COR-L47 (cell line): ENCODE measurements at regions not wholly inside any gene's neighbourhood (a gene's known extent, or its start where the extent isn't known, plus 50 kb on each side); places are given as distances from the start of the nearest gene placed in this dataset.

ENCODE experiments used
- DNase-seq: peaks from one replicate; lab custom pipeline; 2025; lab: John Stamatoyannopoulos, UW

DNA sequence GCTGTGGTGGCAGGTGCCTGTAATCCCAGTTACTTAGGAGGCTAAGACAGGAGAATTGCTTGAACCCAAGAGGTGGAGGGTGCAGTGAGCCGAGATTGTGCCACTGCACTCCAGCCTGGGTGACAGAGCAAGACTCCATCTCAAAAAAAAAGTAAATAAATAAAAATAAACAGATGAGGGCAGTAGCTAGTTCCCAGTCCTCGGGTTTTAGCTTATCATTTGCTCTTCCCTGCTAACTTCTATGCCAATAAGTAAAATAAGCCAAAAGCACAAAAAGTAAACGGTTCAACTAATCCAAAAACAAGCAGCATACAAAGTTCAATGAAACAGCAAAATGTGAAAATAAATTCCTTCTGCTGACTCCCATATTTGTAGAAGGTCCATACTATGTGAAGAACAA, 133.0 kb upstream of the TMCC3 start:
- DNase-seq, result no peak

DNA sequence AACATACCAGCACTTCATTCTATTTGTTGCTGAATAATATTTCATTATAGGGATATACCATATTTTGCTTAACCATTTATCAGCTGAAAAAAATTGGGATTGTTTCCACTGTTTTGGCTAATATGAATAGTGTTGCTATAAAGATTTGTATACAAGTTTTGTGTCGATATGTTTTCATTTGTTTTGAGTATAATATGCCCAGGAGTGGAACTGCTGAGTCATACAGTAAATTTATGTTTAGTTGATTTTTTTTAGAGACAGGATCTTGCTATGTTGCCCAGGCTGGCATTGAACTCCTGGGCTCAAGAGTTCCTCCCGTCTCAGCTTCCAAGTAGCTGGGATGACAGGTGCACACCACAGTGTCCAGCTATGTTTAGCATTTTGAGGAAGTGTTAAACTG, 131.5 kb upstream of the TMCC3 start:
- DNase-seq, result no peak

DNA sequence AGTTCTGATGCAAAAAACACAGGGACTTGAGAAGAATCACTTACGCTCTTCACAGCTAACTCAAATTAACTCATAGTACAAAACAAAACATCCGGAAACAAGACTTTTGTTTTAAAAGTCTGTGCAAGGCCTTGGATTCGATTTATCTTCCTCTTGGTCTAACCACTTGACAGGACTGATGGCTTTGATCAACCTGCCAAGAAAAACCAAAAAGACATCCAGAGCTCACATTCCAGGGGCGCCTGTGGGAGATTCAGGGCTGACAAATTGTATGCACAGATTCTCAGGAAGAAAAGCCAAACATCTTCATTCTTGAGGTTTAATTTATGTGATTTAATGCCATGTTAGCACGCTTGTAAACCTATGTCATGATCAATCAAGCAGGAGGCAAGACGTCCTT, 129.1 kb upstream of the TMCC3 start:
- no peak for DNase-seq

DNA sequence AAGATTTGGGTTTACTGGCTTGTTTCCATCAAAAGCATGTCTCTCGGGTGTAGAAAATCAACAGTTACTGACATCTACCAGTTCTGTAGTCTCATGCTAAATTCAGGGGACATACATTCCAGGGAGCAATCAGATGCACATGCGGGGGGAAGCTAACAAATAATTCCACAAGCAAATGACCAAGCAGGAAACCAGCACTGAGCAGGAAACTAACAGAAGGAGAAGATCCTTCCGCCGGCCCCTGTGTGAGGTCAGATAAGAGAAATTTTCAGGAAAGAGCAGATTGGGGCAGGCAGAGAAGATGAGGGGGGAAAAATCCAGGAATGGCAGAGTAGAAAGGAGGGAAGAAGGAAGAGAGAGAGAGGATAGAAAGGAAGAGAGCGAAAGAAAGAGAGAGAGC, 127.6 kb upstream of the TMCC3 start:
- DNase-seq, result no peak

DNA sequence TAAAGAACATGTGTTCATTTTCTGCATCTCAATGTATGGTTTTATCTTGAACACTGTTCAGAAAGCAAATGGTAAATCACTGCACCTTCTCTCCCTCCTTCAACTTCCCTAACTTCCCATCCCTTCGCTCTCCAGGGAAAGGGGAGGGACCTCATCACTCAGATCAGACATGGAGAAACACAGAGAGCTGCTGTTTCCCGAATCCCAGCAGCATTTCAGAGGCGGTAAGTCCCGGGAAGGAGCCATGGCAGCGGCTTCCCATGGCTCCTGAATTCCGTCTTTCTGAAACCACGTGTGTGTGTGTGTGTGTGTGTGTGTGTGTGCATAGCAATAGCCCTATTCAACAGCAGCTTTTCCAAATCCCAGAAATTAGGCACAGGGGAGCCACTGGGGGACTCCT, 125.4 kb upstream of the TMCC3 start:
- no peak for DNase-seq

DNA sequence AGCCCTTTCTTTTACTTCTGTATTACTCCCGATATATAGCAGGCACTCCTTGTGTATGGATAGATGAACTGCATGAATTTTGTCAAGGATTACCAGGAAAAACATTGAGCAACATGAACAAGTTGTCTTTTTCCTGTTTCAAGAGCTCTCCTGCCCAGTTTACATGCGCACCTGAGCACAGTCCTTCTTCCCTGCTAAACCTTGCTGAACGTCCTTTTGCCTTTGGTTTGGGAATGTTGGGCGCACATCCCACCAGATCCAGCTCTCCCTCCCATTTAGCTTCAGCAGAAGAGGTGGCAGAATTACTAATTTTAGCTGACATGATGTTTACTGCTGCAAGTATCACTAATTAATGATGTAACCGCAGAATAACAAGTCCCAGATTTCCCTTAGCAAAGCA, 121.4 kb upstream of the TMCC3 start:
- no peak for DNase-seq

DNA sequence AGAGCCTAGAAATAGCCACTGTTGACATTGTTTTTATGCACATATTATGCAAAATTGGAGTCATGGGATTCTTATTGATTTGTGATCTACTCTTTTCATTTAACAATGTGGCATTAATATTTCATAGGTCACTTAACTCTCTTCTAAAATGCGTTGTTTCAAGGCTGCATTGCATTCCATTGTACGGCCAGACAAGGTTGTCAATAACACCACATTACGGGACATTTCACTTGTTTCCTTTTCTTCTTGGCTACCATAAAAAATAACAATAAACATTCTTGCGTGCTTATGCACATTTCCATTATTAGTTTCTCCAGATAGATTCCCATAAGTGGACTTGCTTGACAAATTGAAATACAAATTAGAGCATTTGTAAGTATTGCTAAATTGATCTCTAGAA, 120.8 kb upstream of the TMCC3 start:
- no peak for DNase-seq

DNA sequence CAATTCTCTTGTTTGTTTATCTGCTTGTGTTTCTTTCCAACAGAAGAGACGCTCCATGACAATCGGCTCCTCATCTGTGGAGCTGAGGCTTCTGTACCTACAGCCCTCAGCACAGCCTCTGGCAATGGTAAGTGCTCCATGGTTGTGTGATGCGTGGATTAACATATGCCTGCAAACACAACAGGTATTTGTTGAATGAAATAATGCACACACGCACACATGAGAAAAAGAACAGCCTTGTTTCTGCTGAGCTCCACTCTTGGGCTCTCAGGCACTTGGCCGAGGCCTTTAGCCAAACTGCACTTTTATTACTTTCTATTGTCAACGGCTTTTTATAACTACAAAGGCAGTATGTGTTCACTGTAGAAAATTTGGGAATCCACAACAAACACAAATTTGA, 120.4 kb upstream of the TMCC3 start:
- no peak for DNase-seq

DNA sequence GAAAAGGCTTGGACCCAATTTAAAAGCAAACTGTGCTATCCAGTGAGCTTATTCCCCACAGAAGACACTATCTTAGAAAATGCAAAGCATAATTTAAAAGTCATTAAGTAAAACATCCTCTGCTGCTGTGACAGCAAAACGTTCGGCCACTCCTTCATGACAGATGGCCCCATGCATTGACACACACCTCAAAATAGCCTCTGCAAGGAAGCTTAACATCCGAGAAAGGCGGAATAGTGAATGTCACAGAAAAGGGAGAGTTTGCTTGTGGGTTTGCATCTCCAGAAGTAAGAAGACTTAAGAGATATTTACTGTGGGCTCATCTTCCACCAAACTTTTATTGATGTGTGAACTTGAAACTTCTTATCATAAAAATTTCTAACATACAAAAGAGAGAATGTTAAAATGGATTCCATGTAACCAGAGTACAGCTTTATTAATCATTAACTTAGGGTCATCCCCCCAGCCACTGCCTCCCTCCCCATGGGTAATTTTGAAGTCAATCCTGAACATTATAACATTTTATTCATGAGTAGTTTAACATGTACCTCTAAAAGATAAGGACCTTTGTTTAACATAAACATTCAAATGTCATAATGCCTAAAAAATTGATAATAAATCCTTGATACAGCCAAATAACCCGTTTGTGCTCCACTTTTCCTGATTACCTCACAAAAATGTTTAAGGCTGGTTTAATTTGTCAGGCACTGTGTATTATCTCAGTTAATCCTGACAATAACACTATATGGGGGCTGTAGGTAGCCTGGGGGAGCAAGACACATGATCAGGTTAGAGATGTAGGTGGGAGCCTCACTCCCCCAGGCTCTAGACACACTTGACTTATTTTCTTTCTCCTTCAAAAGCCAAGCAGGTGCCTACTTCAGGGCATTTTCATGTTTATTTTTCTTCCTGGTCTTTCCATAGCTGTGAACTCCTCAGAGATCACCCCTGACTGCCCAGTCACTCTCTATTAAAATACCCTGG, 119.7 kb upstream of the TMCC3 start:
- DNase-seq, result no peak

DNA sequence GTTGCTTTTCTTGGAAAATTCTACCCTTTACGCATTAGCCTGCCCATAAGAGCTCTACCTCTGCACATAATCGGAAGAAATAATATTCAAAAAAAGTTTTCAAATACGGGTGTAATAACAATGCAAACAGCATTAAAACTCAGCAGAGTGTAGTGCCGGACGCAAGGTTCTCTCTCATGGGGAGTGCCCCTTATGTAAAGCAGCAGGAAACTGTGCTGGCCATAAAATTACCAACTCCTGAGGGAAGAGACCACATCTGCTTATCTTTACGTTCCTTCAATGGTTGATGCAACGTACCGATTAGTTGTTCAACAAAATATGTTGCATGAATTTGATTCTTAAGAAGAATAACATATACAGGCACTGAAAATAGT, 118.7 kb upstream of the TMCC3 start:
- DNase-seq, result no peak

DNA sequence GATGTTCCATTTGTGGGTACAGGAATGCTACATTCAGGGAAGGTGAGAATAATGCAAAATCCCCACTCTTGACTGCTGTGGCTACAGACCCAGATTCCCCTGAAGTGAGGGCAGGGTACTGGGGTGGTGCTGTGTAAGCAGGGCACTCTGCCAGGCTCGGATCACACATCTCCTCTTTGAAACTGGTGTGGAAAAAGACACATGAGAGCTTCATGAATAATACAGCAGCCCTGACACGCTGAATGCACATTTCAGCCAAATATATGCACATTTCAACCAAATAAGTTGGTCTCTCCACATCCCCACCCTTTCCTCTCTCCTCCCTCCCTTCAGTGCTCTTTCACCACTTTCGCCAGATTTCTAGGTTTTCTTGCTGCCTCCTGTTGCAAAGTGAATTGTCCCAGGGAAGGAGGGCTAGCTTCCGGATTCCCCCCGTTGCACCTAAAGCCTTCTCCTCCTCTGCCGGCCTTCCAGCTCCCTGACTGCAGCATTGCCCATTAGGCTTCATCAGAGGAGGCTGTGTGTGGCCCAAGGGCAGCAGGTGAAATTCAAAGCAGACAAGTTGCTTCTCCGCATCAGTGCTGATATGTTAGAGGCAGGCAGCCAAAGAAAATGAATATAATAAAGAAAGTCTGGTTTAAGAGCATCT, 118.2 kb upstream of the TMCC3 start:
- no peak for DNase-seq

DNA sequence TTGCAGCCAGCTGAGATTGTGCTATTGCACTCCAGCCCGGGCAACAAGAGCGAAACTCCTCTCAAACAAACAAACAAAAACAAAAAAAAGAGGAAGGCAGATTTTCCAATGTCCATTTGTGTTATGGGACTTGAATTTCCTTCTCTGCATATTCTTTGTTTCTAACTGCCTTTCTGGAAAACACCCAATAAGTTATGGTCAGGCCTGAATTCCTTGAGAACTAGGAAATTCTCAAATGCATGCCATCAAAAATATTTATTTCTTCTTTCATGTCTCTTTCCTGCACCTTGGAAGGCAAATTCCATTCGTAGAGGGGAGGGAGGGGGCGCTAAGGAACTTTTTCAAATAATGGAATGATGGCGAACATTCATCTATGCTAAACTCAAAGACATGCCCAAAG, 117.6 kb upstream of the TMCC3 start:
- no peak for DNase-seq

DNA sequence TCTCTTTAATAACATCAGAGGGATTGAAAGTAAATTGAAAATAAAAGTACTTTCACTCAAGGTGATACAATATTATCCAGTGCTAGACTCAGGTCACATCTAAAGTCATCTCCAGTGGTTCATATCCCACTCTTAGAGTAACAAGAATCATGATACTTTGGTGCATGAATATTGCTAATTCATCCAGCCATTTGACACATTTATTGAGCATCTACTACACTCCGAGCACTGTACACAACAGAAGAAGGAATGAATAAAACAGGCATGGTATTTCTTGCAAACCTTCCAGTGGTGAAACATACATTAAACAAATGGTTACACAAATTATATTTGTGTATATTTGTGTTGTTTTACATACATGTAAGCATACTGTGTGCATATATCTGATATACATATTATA, 116.0 kb upstream of the TMCC3 start:
- no peak for DNase-seq

DNA sequence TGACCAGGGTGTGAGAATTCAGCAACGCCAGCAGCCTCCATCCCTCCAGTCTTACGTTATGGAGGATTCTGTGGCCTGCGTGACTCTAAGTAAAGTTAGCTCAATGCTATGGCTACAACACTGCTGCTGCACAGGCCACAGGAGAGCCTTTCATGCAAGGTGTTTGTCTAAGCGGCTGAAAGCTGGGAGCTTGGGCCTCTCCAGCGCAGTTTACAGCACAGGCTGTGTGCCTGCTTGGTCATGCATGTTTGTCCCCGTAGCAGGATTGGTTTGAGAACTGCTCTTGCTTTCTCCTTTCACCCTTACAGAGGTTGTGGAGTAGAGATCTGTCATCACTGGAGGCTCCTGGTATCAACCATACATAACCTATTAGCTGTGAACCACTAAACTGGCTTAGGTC, 113.1 kb upstream of the TMCC3 start:
- no peak for DNase-seq

DNA sequence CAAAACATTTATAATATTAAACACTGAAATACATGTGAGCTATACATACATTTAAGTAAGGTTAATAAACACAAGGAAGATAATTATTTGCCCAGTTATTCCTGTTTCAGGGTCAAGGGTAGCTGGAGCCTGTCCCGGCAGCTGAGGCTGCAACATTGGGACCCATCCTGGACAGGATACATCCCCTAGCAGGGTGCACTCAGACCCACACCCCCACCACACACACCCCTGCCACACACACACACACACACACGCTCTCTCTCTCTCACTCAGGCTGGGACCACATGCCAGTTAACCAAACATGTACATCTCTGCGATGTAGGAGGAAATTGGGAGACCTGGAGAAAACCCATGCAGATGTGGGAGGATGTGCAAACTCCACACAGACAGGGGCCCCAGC, 112.6 kb upstream of the TMCC3 start:
- DNase-seq, result no peak

DNA sequence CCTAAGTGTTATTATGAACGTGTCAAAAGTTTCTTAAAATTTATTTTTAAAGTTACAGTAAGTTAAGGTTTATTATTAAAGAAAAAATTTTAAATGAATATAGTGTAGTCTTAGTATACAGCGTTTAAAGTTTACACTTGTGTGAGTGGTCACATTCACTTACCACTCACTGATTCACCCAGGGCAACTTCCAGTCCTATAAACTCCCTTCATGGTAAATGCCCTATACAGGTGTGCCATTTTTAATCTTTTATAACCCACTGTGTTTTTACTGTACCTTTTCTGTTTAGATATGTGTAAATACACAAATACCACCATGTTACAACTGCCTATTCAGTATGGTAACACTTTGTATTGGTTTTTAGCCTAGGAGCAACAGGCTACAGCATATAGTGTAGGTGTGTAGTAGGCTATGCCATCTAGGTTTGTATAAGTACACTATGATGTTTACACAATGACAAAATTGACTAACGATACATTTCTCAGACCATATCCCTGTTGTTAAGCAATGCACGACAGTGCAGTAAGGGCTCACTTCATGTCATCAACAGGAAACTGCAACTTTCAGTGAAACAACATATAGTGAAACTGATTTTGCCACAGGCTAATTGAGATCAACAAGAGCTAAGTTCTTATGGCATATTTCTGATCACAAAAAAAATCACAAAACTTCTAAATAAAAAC, 112.0 kb upstream of the TMCC3 start:
- no peak for DNase-seq

DNA sequence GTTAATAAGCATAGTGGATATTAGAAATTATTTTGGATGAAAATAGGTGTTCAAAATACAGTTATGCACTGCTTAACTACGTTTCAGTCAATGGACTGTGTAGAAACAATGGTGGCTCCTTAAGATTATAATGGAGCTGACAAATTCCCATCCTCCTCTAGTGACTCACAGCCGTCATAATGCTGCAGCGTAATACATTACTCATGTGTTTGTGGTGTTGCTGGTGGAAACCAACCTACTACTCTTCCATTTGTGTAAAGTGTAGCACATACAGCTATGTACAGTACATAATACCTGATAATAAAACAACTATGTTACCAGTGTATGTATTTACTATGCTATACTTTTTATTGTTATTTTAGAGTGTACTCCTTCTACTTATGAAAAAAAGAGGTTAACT, 111.2 kb upstream of the TMCC3 start:
- DNase-seq, result no peak

DNA sequence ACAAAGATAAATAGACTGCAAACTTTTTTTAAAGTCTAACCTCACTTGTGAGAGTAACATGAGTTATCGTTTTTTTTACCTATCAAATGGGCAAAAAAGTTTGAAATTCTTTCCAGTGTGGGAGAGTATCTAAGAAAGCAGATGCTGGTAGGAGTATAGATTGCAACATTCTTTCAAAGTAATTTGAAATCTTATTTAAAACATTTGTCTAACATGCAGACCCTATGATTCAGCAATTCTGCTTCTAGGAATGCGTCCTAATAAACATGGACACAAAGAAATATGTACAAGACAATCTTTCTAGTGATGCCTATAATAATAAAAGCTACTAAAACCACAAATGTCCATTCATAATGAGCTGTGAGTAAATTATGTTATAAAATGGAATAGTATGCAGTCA, 110.4 kb upstream of the TMCC3 start:
- DNase-seq, result no peak

DNA sequence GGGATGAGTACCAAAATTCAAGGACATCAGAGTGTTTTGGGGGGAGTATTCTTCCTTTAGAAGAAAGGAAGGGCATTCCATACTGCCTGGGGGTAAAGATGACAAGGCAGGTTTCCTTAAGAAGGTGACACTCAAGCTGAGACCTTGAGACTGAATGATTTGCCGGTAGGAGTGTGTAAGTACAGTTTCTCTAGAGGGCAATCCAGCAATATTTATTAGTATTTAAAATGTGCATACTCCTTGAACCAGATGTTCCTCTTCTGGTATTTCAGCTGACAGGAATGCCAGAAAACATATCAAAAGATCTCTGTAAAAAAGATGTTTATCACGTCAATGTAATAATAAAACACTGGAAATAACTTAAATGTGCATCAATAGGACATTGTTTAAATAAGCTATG, 106.4 kb upstream of the TMCC3 start:
- no peak for DNase-seq

DNA sequence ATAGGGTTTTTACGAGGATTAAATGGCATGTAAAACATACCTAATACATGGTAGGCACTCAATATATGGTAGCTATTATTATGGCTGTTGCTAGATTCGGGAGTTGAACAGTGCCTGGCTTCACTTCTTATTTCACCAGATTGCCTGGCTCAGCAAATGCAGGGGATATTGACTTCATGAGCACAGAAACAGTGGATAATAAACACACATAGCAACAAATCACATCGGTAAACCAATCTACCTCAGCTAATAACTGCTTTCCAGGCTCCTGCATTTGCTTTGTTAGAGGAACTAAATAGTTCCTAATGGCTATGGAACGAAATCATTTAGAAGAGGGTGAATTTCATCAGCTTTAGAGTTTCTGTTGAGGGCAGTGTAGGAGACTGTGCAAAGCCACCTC, 105.2 kb upstream of the TMCC3 start:
- DNase-seq, result no peak

DNA sequence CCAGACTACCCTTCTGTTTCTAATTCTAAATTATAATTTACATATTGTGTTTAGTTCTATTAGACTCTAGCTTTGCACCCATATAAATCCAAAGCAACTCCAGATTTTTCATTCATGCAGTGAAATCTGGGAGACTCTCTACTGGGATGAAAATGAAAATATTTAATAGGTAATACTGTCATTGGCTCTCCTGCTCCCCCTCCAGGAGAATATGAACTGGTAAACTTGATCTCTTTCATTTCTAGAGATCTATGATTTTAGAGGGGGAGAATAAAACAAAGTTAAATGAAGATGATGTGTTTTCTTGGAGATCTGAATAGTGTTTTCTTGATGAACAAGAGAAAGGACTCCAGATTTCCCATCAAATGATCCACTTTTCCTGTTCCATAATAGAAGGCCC, 104.3 kb upstream of the TMCC3 start:
- no peak for DNase-seq

DNA sequence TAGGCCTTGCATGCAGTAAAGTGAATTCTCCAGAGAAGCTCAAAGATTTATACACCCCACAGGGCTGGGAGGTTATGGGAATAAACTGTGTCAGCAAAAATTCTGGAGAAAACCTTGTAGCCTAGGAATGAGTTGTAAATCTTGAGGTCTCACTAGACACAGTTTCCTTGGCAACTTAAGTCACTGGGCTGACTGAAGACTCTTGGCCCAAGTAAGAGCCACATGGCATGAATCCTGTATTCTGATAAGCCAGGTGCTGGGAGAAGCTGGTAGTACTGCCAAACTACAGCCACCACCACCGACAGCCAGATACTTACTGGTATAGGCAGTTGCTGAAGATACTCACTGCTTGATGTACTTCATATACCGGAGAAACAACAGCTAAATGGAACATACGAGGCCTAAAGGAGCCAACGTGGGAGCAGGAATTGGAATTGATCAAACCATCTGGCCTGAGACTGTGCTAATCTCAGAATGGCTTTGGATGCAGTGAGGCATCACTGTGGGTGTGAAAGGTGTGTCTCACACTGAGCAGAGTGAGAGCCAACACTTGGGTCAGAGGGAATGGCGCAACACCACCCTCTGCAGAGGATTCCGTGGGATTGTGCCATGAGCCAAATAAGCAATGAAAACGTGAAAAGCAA, 102.8 kb upstream of the TMCC3 start:
- peak; percentile 30 for DNase-seq

DNA sequence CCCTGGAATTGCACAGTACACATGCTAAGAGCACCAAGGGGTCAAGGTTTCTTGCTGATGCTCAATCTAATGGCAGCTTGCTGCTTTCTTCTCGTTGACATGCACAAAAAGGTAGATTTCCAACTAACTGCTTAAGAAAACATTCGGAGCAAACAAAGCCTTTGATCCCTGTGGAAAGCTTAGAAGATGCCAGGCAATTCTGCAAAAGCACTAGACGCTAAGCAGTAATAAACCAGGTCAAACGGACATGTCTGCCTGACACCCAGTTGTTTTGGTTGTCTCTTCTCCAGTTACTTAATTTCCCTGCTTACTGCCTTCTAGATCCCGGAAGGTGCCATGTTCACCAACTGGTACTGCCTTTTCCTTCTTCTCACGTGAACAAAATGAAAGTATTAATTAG, 100.5 kb upstream of the TMCC3 start:
- DNase-seq, result no peak
